ENCODE measurements at regions not wholly inside any gene's neighbourhood (a gene's known extent, or its start where the extent isn't known, plus 50 kb on each side); places are given as distances from the start of the nearest gene placed in this dataset.

GRCh38 chr10:90288391-90288933, 569.4 kb downstream of the HTR7 start:
- TF ChIP-seq, protein P1, sequence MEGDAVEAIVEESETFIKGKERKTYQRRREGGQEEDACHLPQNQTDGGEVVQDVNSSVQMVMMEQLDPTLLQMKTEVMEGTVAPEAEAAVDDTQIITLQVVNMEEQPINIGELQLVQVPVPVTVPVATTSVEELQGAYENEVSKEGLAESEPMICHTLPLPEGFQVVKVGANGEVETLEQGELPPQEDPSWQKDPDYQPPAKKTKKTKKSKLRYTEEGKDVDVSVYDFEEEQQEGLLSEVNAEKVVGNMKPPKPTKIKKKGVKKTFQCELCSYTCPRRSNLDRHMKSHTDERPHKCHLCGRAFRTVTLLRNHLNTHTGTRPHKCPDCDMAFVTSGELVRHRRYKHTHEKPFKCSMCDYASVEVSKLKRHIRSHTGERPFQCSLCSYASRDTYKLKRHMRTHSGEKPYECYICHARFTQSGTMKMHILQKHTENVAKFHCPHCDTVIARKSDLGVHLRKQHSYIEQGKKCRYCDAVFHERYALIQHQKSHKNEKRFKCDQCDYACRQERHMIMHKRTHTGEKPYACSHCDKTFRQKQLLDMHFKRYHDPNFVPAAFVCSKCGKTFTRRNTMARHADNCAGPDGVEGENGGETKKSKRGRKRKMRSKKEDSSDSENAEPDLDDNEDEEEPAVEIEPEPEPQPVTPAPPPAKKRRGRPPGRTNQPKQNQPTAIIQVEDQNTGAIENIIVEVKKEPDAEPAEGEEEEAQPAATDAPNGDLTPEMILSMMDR (IDR thresholded peaks at IDR 0.05): no peak
- no peak for TF ChIP-seq POLR2AphosphoS5 (IDR thresholded peaks at IDR 0.05)
- TF ChIP-seq POLR2A (IDR thresholded peaks at IDR 0.05): no peak

Measured in sigmoid colon (tissue), 4 donors.